A673 (cell line): ENCODE measurements at regions not wholly inside any gene's neighbourhood (a gene's known extent, or its start where the extent isn't known, plus 50 kb on each side); places are given as distances from the start of the nearest gene placed in this dataset.
"Not testable (repeated sequence)": the region's sequence is repeated elsewhere in the genome, so short reads cannot be mapped to it uniquely, and the experiment has no call there.

Source experiments
- BruUV-seq: library from RNA; stranded (reverse); fragments of 400-500 nt; replicated peaks from 2 replicates; lab custom pipeline; 2021; lab: Mats Ljungman, UMichigan
- CTCF ChIA-PET: fragments of 300-600 bp; sonication (Branson Sonifier 250); formaldehyde crosslinking; loops from one replicate; lab custom pipeline; 2022; ENCODE audit warnings: antibody characterized with exemption; lab: Charles Lee
- POLR2A ChIA-PET: fragments of 300-600 bp; sonication (Branson Sonifier 250); formaldehyde crosslinking; loops from one replicate; lab custom pipeline; 2022; ENCODE audit warnings: antibody characterized with exemption; ENCODE audit not compliant: low non-redundant PET; lab: Charles Lee
- DNase-seq: peaks from one replicate; pipeline ENCODE4 v3.0.0-alpha.2; 2015; ENCODE audit warnings: low spot score
- H3K27ac ChIP-seq: fragments of 200-600 bp; sonication (generic); 2 replicates; pipeline ENCODE4 v1.5.1; 2016; ENCODE audit warnings: mixed run types, low read depth, mild to moderate bottlenecking, mixed read lengths, antibody characterized with exemption, low read length; ENCODE audit not compliant: poor library complexity, severe bottlenecking
- H3K27me3 ChIP-seq: fragments of 200-600 bp; sonication (generic); replicated peaks from 2 replicates; pipeline ENCODE4 v1.6.1; 2017; ENCODE audit warnings: mixed run types, low read depth, mild to moderate bottlenecking, mixed read lengths, antibody characterized with exemption, low read length; ENCODE audit not compliant: insufficient read depth, poor library complexity
- H3K36me3 ChIP-seq: fragments of 200-600 bp; sonication (generic); 2 replicates; pipeline ENCODE4 v1.6.1; 2016; ENCODE audit warnings: mixed run types, mild to moderate bottlenecking, mixed read lengths, antibody characterized with exemption, low read length; ENCODE audit not compliant: insufficient read depth, poor library complexity, severe bottlenecking
- H3K4me1 ChIP-seq: fragments of 200-600 bp; sonication (generic); 2 replicates; pipeline ENCODE4 v1.6.1; 2017; ENCODE audit warnings: mixed run types, mild to moderate bottlenecking, mixed read lengths, antibody characterized with exemption, low read length; ENCODE audit not compliant: insufficient read depth, poor library complexity, severe bottlenecking
- H3K4me3 ChIP-seq: fragments of 200-600 bp; sonication (generic); 2 replicates; pipeline ENCODE4 v1.5.1; 2016; ENCODE audit warnings: low read depth, mixed run types, mild to moderate bottlenecking, mixed read lengths, low read length; ENCODE audit not compliant: poor library complexity, severe bottlenecking
- H3K9me3 ChIP-seq: fragments of 200-600 bp; sonication (generic); 2 replicates; pipeline ENCODE4 v1.6.1; 2016; ENCODE audit warnings: mixed run types, low read depth, mild to moderate bottlenecking, mixed read lengths, antibody characterized with exemption, low read length; ENCODE audit not compliant: poor library complexity, severe bottlenecking
- EZH2 ChIP-seq: fragments of 200-600 bp; sonication (generic); IDR thresholded peaks from 2 replicates; pipeline ENCODE4 v1.6.1; 2017; ENCODE audit warnings: borderline replicate concordance, low read depth, mild to moderate bottlenecking, mixed read lengths, antibody characterized with exemption, low read length; ENCODE audit not compliant: poor library complexity, severe bottlenecking
- intact Hi-C: fragments of 100-400 bp; cut with micrococcal nuclease; formaldehyde crosslinking; loops from one replicate; pipeline ENCODE4 v1.10.0; 2022; ENCODE audit not compliant: unreplicated experiment
- TF ChIP-seq, protein P1 (sequence below): fragments of 300-800, 200-600 bp; sonication (generic); conservative IDR thresholded peaks from 2 replicates; pipeline ENCODE4 v1.5.1; 2017; ENCODE audit warnings: low read depth, mild to moderate bottlenecking, antibody characterized with exemption, low read length, moderate library complexity, mixed read lengths

DNA sequence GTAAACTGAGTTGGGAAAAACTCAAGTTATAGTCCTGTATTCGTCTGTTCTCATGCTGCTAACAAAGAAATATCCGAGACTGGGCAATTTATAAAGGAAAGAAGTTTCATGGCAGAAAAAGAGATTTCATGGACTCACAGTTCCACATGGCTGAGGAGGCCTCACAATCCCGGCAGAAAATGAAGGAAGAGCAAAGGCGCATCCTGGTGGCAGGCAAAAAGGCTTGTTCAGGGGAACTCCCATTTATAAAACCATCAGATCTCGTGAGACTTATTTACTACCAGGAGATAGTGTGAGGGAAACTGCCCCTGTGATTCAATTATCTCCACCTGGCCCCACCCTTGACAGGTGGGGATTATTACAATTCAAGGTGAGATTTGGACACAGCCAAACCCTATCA lies 292.6 kb upstream of the SYT1 start:
- Histone ChIP-seq H3K36me3 (no peaks in the 10 kb centered on the region), H3K4me1 (peaks cover 13% of the 10 kb centered on the region), H3K9me3 (peaks cover 6% of the 10 kb centered on the region), H3K27ac (no peak overlapping the region), H3K27me3 (no peaks in the 10 kb centered on the region), H3K4me3 (no peak overlapping the region)
- no peak for TF ChIP-seq EZH2
- TF ChIP-seq, protein P1, sequence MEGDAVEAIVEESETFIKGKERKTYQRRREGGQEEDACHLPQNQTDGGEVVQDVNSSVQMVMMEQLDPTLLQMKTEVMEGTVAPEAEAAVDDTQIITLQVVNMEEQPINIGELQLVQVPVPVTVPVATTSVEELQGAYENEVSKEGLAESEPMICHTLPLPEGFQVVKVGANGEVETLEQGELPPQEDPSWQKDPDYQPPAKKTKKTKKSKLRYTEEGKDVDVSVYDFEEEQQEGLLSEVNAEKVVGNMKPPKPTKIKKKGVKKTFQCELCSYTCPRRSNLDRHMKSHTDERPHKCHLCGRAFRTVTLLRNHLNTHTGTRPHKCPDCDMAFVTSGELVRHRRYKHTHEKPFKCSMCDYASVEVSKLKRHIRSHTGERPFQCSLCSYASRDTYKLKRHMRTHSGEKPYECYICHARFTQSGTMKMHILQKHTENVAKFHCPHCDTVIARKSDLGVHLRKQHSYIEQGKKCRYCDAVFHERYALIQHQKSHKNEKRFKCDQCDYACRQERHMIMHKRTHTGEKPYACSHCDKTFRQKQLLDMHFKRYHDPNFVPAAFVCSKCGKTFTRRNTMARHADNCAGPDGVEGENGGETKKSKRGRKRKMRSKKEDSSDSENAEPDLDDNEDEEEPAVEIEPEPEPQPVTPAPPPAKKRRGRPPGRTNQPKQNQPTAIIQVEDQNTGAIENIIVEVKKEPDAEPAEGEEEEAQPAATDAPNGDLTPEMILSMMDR: no peak
- DNase-seq: no peak
- intact Hi-C loops: no loop called here
- CTCF ChIA-PET: no interaction called here
- POLR2A ChIA-PET: no interaction called here
- BruUV-seq: no TSS peak

DNA sequence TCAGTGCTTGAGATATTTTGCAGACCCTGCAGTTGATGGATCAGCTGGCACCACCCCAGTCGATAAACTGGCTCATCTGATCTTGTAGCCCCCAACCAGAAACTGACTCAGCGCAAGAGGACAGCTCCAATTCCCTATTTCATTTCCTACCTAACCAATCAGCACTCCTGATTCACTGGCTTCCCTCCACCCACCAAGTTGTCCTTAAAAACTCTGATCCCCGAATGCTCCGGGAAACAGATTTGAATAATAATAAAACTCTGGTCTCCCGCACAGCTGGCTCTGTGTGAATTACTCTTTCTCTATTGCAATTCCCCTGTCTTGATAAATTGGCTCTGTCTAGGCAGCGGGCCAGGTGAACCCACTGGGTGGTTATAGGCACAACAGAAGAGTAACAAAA lies 289.4 kb upstream of the SYT1 start:
- H3K27me3 ChIP-seq, H3K27ac ChIP-seq, H3K4me3 ChIP-seq, POLR2A ChIA-PET, DNase-seq, H3K9me3 ChIP-seq, H3K36me3 ChIP-seq, intact Hi-C loops, H3K4me1 ChIP-seq, CTCF ChIA-PET, BruUV-seq: not testable (repeated sequence)

DNA sequence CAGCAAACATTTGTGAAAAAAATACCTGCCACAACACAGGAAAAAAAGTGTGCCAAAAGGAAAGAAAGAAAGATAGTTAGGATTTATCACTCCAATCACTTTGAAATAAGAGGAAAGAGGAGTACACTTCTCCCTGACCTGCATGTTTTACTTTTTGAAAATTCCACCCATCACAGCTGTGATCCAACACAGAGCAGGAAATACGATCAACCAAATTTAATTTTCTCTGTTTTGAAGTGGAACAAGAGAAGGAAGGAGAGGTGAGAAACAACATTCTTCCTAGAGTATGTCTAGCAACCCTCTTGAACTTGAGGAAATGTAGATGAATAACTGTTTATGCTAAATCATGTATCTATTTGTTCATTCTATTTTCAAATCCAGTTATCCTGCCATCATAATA lies 284.7 kb upstream of the SYT1 start:
- no peaks in the 10 kb centered on the region for H3K36me3 ChIP-seq
- H3K27me3 ChIP-seq: no peaks in the 10 kb centered on the region
- peaks cover 7% of the 10 kb centered on the region for H3K4me1 ChIP-seq
- BruUV-seq: no TSS peak
- POLR2A ChIA-PET: no interaction called here
- intact Hi-C loops: loop anchor here (5.0 kb wide), 1 partner anchor 398 kb away; no protein-coding TSS in a partner anchor
- CTCF ChIA-PET: no interaction called here
- TF ChIP-seq, protein P1: no peak
- no peak for TF ChIP-seq EZH2
- H3K4me3 ChIP-seq: no peak overlapping the region
- H3K9me3 ChIP-seq: peaks cover 15% of the 10 kb centered on the region
- DNase-seq: no peak
- no peak overlapping the region for H3K27ac ChIP-seq

DNA sequence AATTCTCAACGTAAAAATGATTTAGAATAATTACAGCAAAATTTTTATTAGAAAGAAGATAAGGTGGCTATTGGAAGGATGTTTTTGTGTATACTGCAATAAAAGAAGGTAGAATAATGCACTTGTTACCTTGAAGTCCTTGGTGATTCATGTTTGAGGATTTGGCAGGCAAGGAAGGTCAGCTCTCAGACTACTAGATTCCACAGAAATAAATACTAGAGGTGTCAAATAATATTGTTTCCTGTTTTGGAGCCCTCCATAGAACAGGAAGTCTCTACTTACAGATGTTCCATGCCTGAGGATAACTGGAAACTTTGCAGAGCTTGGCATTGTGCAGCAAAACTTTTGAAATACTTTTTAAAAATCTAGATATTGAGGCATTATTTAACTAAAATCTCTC lies 284.3 kb upstream of the SYT1 start:
- intact Hi-C loops: loop anchor here (5.0 kb wide), 1 partner anchor 398 kb away; no protein-coding TSS in a partner anchor

More for the DNA sequence above, 284.3 kb upstream of the SYT1 start:
- Histone ChIP-seq H3K4me1 (peaks cover 7% of the 10 kb centered on the region), H3K9me3 (peaks cover 18% of the 10 kb centered on the region), H3K27ac (no peak overlapping the region), H3K27me3 (no peaks in the 10 kb centered on the region), H3K4me3 (no peak overlapping the region), H3K36me3 (no peaks in the 10 kb centered on the region)
- ChIA-PET CTCF (no interaction called here), POLR2A (no interaction called here)
- no TSS peak for BruUV-seq
- DNase-seq: peak; percentile 17
- TF ChIP-seq EZH2: no peak
- TF ChIP-seq, protein P1: no peak
